Neural progenitor cell (in vitro differentiated cells): ENCODE measurements at regions not wholly inside any gene's neighbourhood (a gene's known extent, or its start where the extent isn't known, plus 50 kb on each side); places are given as distances from the start of the nearest gene placed in this dataset.

Experiments
- DNase-seq: peaks from one replicate; pipeline ENCODE4 v3.0.0-alpha.2; 2016; ENCODE audit warnings: low spot score
- H2AFZ ChIP-seq: fragments of 200-600 bp; sonication (generic); replicated peaks from 2 replicates; pipeline ENCODE4 v1.6.1; 2016; ENCODE audit warnings: antibody characterized with exemption
- H3F3A ChIP-seq: fragments of 200-600 bp; sonication (generic); 2 replicates; pipeline ENCODE4 v1.6.1; 2016; ENCODE audit warnings: antibody characterized with exemption, low read depth
- H3K27ac ChIP-seq: fragments of 200-600 bp; sonication (generic); 2 replicates; pipeline ENCODE4 v1.5.1; 2016; ENCODE audit warnings: mild to moderate bottlenecking
- H3K27me3 ChIP-seq: fragments of 200-600 bp; sonication (generic); 2 replicates; pipeline ENCODE4 v1.6.1; 2016; ENCODE audit warnings: mild to moderate bottlenecking, moderate library complexity
- H3K36me3 ChIP-seq: fragments of 200-600 bp; sonication (generic); 2 replicates; pipeline ENCODE4 v1.5.1; 2016
- H3K4me1 ChIP-seq: fragments of 200-600 bp; sonication (generic); 2 replicates; pipeline ENCODE4 v1.6.1; 2016; ENCODE audit warnings: mixed run types
- H3K4me2 ChIP-seq: fragments of 200-600 bp; sonication (generic); 2 replicates; pipeline ENCODE4 v1.6.1; 2016
- H3K4me3 ChIP-seq: fragments of 200-600 bp; sonication (generic); 2 replicates; pipeline ENCODE4 v1.5.1; 2016
- H3K79me2 ChIP-seq: fragments of 200-600 bp; sonication (generic); 2 replicates; pipeline ENCODE4 v1.6.1; 2016; ENCODE audit warnings: low read depth
- H3K9ac ChIP-seq: fragments of 200-600 bp; sonication (generic); 2 replicates; pipeline ENCODE4 v1.6.1; 2016
- H3K9me3 ChIP-seq: fragments of 200-600 bp; sonication (generic); 2 replicates; pipeline ENCODE4 v1.5.1; 2016; ENCODE audit warnings: low read depth
- H4K20me1 ChIP-seq: fragments of 200-600 bp; sonication (generic); 2 replicates; pipeline ENCODE4 v1.6.1; 2016; ENCODE audit warnings: low read depth
- H3K27ac Mint-ChIP-seq: 3 replicates; pipeline ENCODE4 v1.8.0; 2021; ENCODE audit warnings: mixed read lengths
- H3K27me3 Mint-ChIP-seq: 2 replicates; pipeline ENCODE4 v1.8.0; 2022; ENCODE audit warnings: low read depth, mild to moderate bottlenecking, inconsistent platforms, moderate library complexity, mixed read lengths; ENCODE audit not compliant: insufficient read depth
- H3K36me3 Mint-ChIP-seq: 3 replicates; pipeline ENCODE4 v1.8.0; 2021; ENCODE audit warnings: mixed read lengths
- H3K4me1 Mint-ChIP-seq: 3 replicates; pipeline ENCODE4 v1.8.0; 2021; ENCODE audit warnings: mixed read lengths
- H3K4me3 Mint-ChIP-seq: 3 replicates; pipeline ENCODE4 v1.8.0; 2021; ENCODE audit warnings: mild to moderate bottlenecking, moderate library complexity, mixed read lengths
- H3K9me3 Mint-ChIP-seq: 3 replicates; pipeline ENCODE4 v1.8.0; 2020; ENCODE audit warnings: mixed read lengths
- CTCF ChIP-seq: fragments of 200-600 bp; sonication (generic); IDR thresholded peaks from 2 replicates; pipeline ENCODE4 v1.5.1; 2017; ENCODE audit warnings: antibody characterized with exemption, mild to moderate bottlenecking
- EZH2 ChIP-seq: fragments of 200-600 bp; sonication (generic); IDR thresholded peaks from 2 replicates; pipeline ENCODE4 v1.6.1; 2017; ENCODE audit warnings: antibody characterized with exemption, mild to moderate bottlenecking, moderate library complexity
- EZH2phosphoT487 ChIP-seq: fragments of 200-600 bp; sonication (generic); IDR thresholded peaks from 2 replicates; pipeline ENCODE4 v1.6.1; 2017; ENCODE audit warnings: antibody characterized with exemption

GRCh38 chr3:44184319-44184953, 57.2 kb upstream of the TOPAZ1 start:
- H3K4me3 Mint-ChIP-seq: no peak overlapping the region
- peak overlapping the region; percentile 58 for H2AFZ ChIP-seq
- H3K4me2 ChIP-seq: peak overlapping the region; percentile 22
- no peak overlapping the region for H3K27ac Mint-ChIP-seq
- no peak overlapping the region for H3K4me3 ChIP-seq
- no peaks in the 10 kb centered on the region for H3K27me3 ChIP-seq
- H3K79me2 ChIP-seq: no peaks in the 10 kb centered on the region
- H3K4me1 Mint-ChIP-seq: peaks cover 18% of the 10 kb centered on the region
- no peaks in the 10 kb centered on the region for H3K9me3 ChIP-seq
- H3F3A ChIP-seq: peaks cover 15% of the 10 kb centered on the region
- H3K27me3 Mint-ChIP-seq: peaks cover 2% of the 10 kb centered on the region
- no peaks in the 10 kb centered on the region for H3K9me3 Mint-ChIP-seq
- H3K9ac ChIP-seq: no peak overlapping the region
- no peaks in the 10 kb centered on the region for H4K20me1 ChIP-seq
- H3K4me1 ChIP-seq: peaks cover 14% of the 10 kb centered on the region
- no peak for TF ChIP-seq EZH2phosphoT487
- TF ChIP-seq EZH2: no peak
- no peak for TF ChIP-seq CTCF
- H3K27ac ChIP-seq: no peak overlapping the region
- DNase-seq: peak; percentile 45
- H3K36me3 ChIP-seq: no peaks in the 10 kb centered on the region
- no peaks in the 10 kb centered on the region for H3K36me3 Mint-ChIP-seq

- Histone ChIP-seq H3K27me3 (no peaks in the 10 kb centered on the region), H3K4me3 (no peak overlapping the region), H3K4me1 (peaks cover 14% of the 10 kb centered on the region), H3K36me3 (no peaks in the 10 kb centered on the region), H3F3A (peaks cover 15% of the 10 kb centered on the region), H3K4me2 (no peak overlapping the region), H2AFZ (no peak overlapping the region), H3K79me2 (no peaks in the 10 kb centered on the region), H3K9ac (no peak overlapping the region), H4K20me1 (no peaks in the 10 kb centered on the region), H3K27ac (no peak overlapping the region), H3K9me3 (no peaks in the 10 kb centered on the region)
- no peaks in the 10 kb centered on the region for H3K36me3 Mint-ChIP-seq
- no peak for DNase-seq
- no peaks in the 10 kb centered on the region for H3K9me3 Mint-ChIP-seq
- TF ChIP-seq EZH2: no peak
- no peak for TF ChIP-seq CTCF
- no peak overlapping the region for H3K4me3 Mint-ChIP-seq
- peaks cover 18% of the 10 kb centered on the region for H3K4me1 Mint-ChIP-seq
- H3K27me3 Mint-ChIP-seq: peaks cover 2% of the 10 kb centered on the region
- no peak overlapping the region for H3K27ac Mint-ChIP-seq
Observed at GRCh38 chr3:44185396-44185915, 56.2 kb upstream of the TOPAZ1 start.

- no peak overlapping the region for H2AFZ ChIP-seq
- Mint-ChIP-seq H3K4me3 (no peak overlapping the region), H3K27ac (no peak overlapping the region), H3K27me3 (peaks cover 2% of the 10 kb centered on the region), H3K4me1 (peaks cover 18% of the 10 kb centered on the region), H3K36me3 (no peaks in the 10 kb centered on the region), H3K9me3 (no peaks in the 10 kb centered on the region)
- no peaks in the 10 kb centered on the region for H3K9me3 ChIP-seq
- DNase-seq: no peak
- H3K36me3 ChIP-seq: no peaks in the 10 kb centered on the region
- H3K4me2 ChIP-seq: no peak overlapping the region
- H3K27ac ChIP-seq: no peak overlapping the region
- TF ChIP-seq EZH2phosphoT487 (no peak), CTCF (no peak), EZH2 (no peak)
- peaks cover 14% of the 10 kb centered on the region for H3K4me1 ChIP-seq
- no peaks in the 10 kb centered on the region for H4K20me1 ChIP-seq
- H3K27me3 ChIP-seq: no peaks in the 10 kb centered on the region
- H3K4me3 ChIP-seq: no peak overlapping the region
- H3F3A ChIP-seq: peaks cover 15% of the 10 kb centered on the region
- no peaks in the 10 kb centered on the region for H3K79me2 ChIP-seq
- H3K9ac ChIP-seq: no peak overlapping the region
Observed at GRCh38 chr3:44186111-44186672, 55.5 kb upstream of the TOPAZ1 start.
